ENCODE measurements at regions not wholly inside any gene's neighbourhood (a gene's known extent, or its start where the extent isn't known, plus 50 kb on each side); places are given as distances from the start of the nearest gene placed in this dataset.

GRCh38 chr2:128651000-128651399 lies 332.3 kb upstream of the HS6ST1 start (continued):
- TF ChIP-seq ARID4B (CRISPR knock-in tag; IDR thresholded peaks at IDR 0.05; ENCODE audit: borderline replicate concordance) = no peak

- DNase-seq (ENCODE audit: low spot score) (no peak), ATAC-seq (no peak)
- TF ChIP-seq ZNF425 (CRISPR knock-in tag; conservative IDR thresholded peaks at IDR 0.05) (no peak), ARID4B (CRISPR knock-in tag; IDR thresholded peaks at IDR 0.05; ENCODE audit: borderline replicate concordance) (no peak), ZBTB43 (CRISPR knock-in tag; IDR thresholded peaks at IDR 0.05) (no peak), ELF4 (CRISPR knock-in tag; IDR thresholded peaks at IDR 0.05; ENCODE audit: low read depth) (no peak), MAX (CRISPR knock-in tag; IDR thresholded peaks at IDR 0.05) (no peak), FOXJ3 (CRISPR knock-in tag; IDR thresholded peaks at IDR 0.05; ENCODE audit: borderline replicate concordance) (no peak), AFF4 (CRISPR knock-in tag; IDR thresholded peaks at IDR 0.05; ENCODE audit: borderline replicate concordance) (no peak), ZSCAN18 (CRISPR knock-in tag; IDR thresholded peaks at IDR 0.05) (no peak)
- ChIA-PET POLR2A (no interaction called here), CTCF (interaction anchor here (1.0 kb wide), 1 partner anchor 1269 kb away, joined by 3 read pairs; no protein-coding TSS in a partner anchor)
- H3K27me3 Mint-ChIP-seq (ENCODE audit: low read depth) = no peaks in the 10 kb centered on the region
- H3K9me3 Mint-ChIP-seq = no peaks in the 10 kb centered on the region
- H3K36me3 Mint-ChIP-seq = no peaks in the 10 kb centered on the region
- peaks cover 10% of the 10 kb centered on the region for H3K4me1 Mint-ChIP-seq
- no peak overlapping the region for H3K4me3 Mint-ChIP-seq
- H3K27ac Mint-ChIP-seq = peak overlapping the region; percentile 19; the same call in 1 of the 2 replicates
Measured at GRCh38 chr2:128654408-128654807, 335.7 kb upstream of the HS6ST1 start.
